AG10803 (cell line): ENCODE measurements at regions not wholly inside any gene's neighbourhood (a gene's known extent, or its start where the extent isn't known, plus 50 kb on each side); places are given as distances from the start of the nearest gene placed in this dataset.

Experiments used
- DNase-seq: peaks from one replicate; pipeline ENCODE4 v3.0.0; 2010; ENCODE audit warnings: low read depth
- H3K4me3 ChIP-seq: 2 replicates; pipeline ENCODE4 v1.5.1; 2011; ENCODE audit warnings: mild to moderate bottlenecking, low read length, control low read depth
- TF ChIP-seq, protein P1 (sequence below): conservative IDR thresholded peaks from 2 replicates; pipeline ENCODE4 v1.5.1; 2011; ENCODE audit warnings: mild to moderate bottlenecking, low read length, control low read depth, inconsistent platforms

DNA sequence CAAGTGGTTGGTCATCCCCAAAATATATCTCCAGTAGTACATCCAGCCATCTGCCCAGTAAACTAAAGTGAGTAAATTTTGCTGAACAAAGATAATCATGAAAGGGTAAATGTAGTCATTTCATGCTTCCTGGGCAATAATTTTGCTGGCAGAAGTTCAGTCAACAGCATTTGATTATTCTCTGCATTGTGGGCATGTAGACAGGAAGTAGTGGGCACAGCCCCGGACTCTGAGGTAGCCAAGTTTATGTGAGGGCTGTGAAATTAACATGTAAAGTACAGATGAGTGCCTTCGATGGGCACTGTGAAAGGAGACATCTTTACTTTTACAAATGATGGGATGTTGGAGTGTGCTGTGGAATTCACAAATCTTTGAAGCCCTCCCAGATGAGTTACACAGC, 312.2 kb upstream of the MTNR1B start:
- TF ChIP-seq, protein P1, sequence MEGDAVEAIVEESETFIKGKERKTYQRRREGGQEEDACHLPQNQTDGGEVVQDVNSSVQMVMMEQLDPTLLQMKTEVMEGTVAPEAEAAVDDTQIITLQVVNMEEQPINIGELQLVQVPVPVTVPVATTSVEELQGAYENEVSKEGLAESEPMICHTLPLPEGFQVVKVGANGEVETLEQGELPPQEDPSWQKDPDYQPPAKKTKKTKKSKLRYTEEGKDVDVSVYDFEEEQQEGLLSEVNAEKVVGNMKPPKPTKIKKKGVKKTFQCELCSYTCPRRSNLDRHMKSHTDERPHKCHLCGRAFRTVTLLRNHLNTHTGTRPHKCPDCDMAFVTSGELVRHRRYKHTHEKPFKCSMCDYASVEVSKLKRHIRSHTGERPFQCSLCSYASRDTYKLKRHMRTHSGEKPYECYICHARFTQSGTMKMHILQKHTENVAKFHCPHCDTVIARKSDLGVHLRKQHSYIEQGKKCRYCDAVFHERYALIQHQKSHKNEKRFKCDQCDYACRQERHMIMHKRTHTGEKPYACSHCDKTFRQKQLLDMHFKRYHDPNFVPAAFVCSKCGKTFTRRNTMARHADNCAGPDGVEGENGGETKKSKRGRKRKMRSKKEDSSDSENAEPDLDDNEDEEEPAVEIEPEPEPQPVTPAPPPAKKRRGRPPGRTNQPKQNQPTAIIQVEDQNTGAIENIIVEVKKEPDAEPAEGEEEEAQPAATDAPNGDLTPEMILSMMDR: no peak
- no peak for DNase-seq
- no peak overlapping the region for H3K4me3 ChIP-seq

DNA sequence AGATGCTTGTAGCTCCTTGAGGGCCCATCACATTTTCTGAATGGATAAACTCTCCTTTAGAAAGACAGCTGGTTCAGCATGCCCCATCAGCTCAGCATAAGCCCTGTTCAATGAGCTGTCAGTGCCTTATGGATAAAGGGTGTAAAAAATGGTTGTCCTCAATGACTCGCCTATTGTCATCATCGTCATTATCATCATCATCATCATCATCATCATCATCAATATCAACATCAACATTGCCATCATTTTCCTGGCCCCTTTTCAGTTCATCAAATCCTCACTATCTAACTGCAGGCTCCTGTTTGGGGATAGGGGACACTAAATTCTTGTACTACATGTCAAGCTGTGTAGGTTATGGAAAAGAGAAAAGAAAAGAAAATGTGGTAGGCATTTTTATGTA, 310.7 kb upstream of the MTNR1B start:
- TF ChIP-seq, protein P1: no peak
- no peak overlapping the region for H3K4me3 ChIP-seq
- no peak for DNase-seq

DNA sequence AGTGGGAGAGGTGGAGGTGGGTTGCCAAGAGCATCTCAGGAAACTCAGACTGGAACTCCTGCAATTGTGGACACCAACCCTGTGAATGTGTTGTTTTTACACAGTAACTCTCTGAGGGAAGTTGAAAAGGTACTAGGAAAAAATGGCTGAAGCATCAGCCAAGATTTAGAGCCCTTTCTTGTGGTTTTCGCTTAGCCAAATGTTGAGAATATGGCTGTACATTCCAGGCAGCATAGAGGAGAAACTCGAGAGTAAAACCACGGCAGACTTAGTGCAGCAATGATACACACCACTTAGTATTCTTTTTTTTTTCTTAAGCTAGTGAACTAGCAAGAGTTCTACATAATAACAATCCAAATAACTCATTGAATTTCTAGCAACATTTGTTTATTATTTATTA, 309.7 kb upstream of the MTNR1B start:
- no peak for DNase-seq
- H3K4me3 ChIP-seq: no peak overlapping the region
- TF ChIP-seq, protein P1: no peak

DNA sequence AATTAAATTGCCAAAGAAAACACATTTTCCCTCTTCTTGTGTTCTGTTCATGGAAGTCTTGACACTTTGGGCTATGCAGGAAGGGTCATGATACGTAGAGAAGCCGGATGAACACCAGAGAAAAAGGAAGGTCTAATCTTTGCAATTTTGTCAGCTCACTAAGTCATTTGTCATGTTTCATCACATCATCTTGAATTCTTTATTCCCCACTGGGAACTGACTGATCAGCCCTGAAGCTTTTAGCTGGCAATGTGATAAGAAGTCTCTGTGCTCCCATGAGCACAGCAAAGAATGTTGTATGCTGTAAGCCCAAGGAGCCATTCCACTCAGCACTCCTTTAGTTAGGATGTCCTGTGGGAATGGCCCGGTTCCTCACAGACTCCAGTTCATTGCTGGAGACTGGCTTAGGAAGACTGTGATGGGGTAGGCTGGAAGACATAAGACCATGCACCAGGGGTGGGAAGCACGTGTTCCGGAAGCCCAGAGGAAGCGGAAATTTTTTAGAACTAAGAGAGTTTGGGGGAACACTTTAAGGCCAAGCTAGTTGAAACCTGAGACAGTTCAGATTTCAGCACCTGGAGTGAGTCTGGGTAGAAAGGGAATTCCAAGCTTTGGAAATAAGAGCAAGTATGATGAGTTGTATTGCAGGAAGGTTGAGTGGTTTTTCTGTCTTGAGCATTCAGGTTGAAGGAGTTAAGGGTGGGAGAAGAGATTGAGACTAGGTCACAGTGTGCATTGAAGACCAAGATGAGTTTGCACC, 306.7 kb upstream of the MTNR1B start:
- DNase-seq: no peak
- TF ChIP-seq, protein P1: no peak
- H3K4me3 ChIP-seq: no peak overlapping the region

DNA sequence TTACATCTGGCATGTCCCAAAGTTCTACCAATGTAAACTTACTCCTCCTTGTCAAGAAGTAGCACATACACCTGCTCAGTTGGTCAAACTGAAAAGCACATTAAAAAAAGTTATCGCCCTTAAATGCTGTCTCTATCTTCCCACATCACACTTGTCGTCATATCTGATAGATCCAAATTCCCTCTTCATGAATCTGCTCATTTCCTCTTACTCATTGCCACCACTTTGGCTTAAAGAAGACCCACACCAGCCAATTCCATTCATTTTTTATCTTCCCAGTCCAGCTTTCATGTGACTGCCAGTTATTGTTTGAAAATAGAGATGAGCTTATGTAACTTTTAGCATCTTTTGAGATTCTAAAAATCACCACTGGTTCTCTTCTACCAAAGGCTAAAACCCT, 305.9 kb upstream of the MTNR1B start:
- peak; percentile 41 for DNase-seq
- H3K4me3 ChIP-seq: no peak overlapping the region
- TF ChIP-seq, protein P1: no peak

DNA sequence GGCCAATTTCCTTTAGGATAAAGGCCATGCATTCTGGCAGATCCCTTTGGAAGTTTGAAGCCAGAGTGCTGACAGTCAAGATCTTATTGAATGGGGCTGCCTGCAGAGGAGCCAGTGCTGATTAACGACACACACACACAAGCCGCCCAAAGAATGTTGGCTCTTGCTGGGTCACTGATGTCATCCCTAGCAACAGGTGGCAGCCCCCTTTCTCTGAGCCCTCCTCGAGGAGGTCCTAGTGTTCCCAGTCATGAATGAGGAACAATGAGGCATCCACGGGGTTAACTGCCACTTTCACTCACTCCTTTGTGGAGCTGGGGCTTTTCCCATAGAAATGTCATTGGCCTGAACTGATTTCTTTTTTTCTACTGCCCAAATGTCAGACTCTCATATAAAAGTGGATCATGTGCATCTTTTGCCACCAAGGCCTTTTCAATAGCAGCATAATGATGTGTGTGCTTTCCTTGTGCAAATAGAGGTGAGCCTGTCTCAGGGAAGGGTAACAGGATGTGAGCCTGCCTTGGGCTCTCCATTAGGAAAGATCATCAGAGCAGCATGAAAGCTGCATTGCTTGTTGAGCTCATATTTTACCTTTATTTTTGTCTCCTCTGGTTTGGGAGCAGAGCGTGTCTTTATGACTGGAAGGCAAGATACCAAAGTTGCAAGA, 301.8 kb upstream of the MTNR1B start:
- DNase-seq: no peak
- no peak overlapping the region for H3K4me3 ChIP-seq
- TF ChIP-seq, protein P1: no peak
